Activated T-cell treated with anti-CD3 and anti-CD28 coated beads, Interleukin-2, amount 50 U/mL, for 1 hour (primary cell): ENCODE measurements at regions not wholly inside any gene's neighbourhood (a gene's known extent, or its start where the extent isn't known, plus 50 kb on each side); places are given as distances from the start of the nearest gene placed in this dataset.
A peak's percentile ranks its signal among the peaks of the same experiment; 100 is the strongest.

Source experiments
- DNase-seq: peaks from one replicate; pipeline ENCODE4 v3.0.0-alpha.2; 2020

GRCh38 chr17:412211-413015 is 59.8 kb upstream of the RPH3AL start:
- peak; percentile 56 for DNase-seq

GRCh38 chr17:411421-412120 is 59.0 kb upstream of the RPH3AL start:
- DNase-seq: peak; percentile 27

- DNase-seq: peak; percentile 71
Observed at GRCh38 chr17:410543-411401, 58.2 kb upstream of the RPH3AL start.

- peak; percentile 99 for DNase-seq
Observed at GRCh38 chr17:409848-410542, 57.4 kb upstream of the RPH3AL start.

- DNase-seq: no peak
Observed at GRCh38 chr17:409308-409847, 56.8 kb upstream of the RPH3AL start.

- DNase-seq: no peak
Observed at GRCh38 chr17:404703-405102, 52.1 kb upstream of the RPH3AL start.
